SHP77 (cell line): ENCODE measurements at regions not wholly inside any gene's neighbourhood (a gene's known extent, or its start where the extent isn't known, plus 50 kb on each side); places are given as distances from the start of the nearest gene placed in this dataset.

Experiments
- DNase-seq, 2 experiments: peaks; one replicate each; lab custom pipeline; 2025; lab: John Stamatoyannopoulos, UW

DNA sequence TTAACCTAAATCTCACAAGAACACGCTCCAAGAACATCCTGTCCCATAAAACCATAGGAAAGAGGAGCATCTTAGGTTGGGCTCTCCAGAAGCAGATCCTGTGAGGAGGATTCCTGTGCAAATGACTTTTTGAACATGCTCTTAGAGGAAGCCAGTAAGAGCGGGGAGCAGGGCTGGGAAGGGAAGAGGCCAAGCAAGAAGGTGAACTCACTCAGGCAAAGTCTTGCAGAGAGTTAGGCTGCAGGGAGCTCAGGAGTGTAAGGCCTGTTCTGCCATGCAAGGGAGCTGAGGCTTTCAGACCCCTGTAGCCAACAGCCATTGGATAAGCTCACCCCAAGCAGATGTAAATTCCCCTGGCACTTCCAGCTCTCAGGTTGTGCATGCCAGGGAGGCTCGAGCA is 63.6 kb upstream of the LY86 start:
- no peak for DNase-seq

DNA sequence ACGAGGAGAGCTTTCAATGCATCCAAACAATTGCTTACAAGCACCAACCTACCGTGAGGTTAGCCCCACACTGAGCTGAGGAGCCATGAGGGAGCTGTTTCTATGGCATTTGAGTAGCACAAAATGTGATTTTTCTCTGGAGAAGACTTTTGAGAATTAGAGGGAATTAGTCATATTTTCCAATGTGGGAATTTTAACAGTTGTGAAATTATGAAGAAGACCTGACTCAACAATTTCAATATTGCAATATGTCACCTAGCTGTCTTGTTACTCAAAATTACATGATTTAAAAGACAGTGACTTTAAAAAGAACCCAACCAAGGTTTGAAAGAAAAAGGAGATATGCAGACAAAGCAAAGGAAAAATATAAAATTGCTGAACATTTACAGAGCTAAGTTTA is 62.6 kb upstream of the LY86 start:
- no peak for DNase-seq

DNA sequence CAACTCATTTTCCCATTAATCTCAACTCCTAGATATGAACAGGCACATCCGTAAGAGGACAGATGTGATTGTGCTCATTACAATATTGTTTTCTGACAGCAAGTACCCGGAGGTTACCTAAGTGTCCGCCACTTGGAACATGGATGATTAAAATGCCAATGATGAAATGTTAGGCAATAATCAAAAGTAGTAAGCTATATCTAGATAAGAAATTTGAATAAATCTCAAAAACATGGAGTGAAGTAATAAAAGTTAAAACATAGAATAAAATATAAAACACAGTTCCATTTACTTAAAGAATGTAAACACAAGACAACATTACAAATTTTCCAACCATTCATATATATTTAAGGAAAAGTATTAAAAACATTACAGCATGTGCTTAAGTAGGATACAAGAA is 59.2 kb upstream of the LY86 start:
- DNase-seq, result no peak

DNA sequence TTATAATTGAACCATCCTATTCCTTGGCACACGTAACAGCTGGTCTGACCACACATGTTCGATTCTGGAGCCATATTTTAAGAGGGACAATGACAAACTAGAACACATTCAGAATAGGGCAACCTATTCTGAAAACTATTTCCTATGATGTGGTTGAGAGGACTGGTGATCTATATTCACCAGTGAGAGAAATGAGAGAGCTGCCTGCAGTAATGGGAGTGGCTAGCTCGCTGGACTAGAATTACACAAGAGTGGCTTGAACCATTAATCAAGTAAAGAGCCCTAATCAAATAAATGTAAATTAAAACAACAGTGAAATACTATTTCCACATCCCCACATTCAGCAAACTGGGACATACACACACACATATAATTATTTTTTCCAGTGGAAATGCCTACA is 55.3 kb upstream of the LY86 start:
- DNase-seq, result no peak

DNA sequence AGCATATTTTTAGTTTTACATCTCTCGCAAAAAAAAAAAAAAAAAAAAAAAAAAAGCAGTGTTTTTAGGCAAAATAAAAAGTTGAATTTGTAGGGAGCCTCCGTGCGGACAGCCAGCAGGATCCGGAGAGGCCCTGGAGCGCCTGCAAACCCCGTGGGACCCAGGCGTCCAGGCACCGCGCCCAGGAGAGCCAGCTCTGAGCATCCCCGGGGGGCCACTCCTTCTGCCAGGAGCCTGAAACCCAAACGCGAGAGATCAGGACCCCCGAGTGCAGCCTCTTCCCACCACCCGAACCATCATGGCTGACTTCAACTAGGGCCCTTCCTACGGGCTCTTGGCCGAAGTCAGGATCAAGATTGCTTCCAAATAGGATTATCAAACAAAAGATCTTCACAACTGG is 54.1 kb upstream of the LY86 start:
- DNase-seq, result no peak

DNA sequence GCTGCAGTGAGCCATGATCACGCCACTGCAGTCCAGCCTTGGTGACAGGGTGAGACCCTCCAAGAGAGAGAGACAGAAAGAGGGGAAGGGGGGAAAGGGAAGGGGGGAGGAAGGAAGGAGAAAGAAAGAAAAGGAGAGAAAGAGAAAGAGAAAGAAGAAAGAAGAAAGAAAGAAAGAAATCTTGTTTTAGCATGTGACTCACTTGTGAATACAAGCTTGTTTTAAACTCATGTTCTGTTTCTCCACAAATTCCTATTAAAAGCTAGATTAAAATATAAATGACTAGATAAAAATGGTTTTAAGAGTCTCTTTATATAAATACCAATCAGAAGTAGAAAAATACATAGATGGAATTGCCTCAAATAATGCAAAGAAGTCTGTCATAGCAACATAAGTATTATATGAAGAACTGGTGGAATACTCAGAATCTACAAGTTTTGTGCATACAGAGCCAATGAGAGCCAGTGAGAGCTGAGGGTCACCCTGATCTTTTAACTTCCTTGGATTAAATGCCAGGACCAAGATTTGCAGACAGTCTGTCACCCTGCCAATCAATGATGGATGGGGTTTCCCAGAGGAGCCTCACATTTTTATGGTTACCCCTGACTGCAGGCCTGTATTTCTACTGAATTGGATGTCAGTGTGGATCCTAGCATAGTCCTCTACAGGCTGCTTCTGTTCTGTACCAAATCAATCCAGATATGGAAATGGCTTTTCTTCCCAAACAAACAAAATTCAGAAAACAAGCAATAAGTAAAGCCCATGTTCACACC is 50.8 kb upstream of the LY86 start:
- no peak for DNase-seq

DNA sequence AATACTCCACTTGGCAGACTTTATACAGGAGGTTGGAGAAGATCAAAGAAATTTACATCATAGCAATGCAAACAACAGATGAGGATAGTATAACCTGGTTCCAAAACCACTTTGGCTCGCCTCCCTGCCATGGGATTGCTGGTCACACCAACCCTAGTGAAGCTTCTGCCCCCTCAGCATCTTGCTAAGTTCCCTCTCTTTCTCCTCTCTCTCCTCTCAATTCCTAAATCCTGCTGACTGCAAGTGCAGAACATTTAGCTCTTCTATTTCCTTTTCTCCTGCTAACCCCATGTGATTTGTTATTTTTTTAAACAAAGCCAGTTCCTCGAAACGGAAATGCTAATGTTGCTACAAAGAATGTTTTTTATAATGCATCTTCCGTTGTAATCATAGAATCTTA is 50.3 kb upstream of the LY86 start:
- no peak for DNase-seq
